Keratinocyte (primary cell): ENCODE measurements at regions not wholly inside any gene's neighbourhood (a gene's known extent, or its start where the extent isn't known, plus 50 kb on each side); places are given as distances from the start of the nearest gene placed in this dataset.

Experiments
- DNase-seq: peaks from one replicate; pipeline ENCODE4 v3.0.0-alpha.2; 2011; ENCODE audit warnings: low read depth, missing footprints, low spot score
- FAIRE-seq: peaks from 2 replicates; lab custom pipeline; 2011; peaks lifted over from hg19 to GRCh38; lab: Jason Lieb, UNC
- H2AFZ ChIP-seq: 2 replicates; pipeline ENCODE4 v1.6.0; 2012; ENCODE audit warnings: low read length, control low read depth, inconsistent platforms; ENCODE audit not compliant: control insufficient read depth
- H3K27ac ChIP-seq: 2 replicates; pipeline ENCODE4 v1.5.1; 2011; ENCODE audit warnings: low read length; ENCODE audit not compliant: control insufficient read depth, insufficient read depth
- H3K27me3 ChIP-seq: 3 replicates; pipeline ENCODE4 v1.6.0; 2011; ENCODE audit warnings: low read length; ENCODE audit not compliant: control insufficient read depth, insufficient read depth; ENCODE audit errors: extremely low read depth
- H3K36me3 ChIP-seq, 2 experiments: 2 replicates in 1 of 2; 3 replicates in 1 of 2; pipeline ENCODE4 v1.5.1; 2011; ENCODE audit warnings: low read length in 2 of 2, mild to moderate bottlenecking in 1 of 2; ENCODE audit not compliant: control insufficient read depth in 2 of 2, insufficient read depth in 2 of 2; ENCODE audit errors: extremely low read depth in 1 of 2
- H3K4me1 ChIP-seq: 3 replicates; pipeline ENCODE4 v1.5.1; 2011; ENCODE audit warnings: low read length; ENCODE audit not compliant: control insufficient read depth, insufficient read depth; ENCODE audit errors: extremely low read depth
- H3K4me2 ChIP-seq: 3 replicates; pipeline ENCODE4 v1.6.0; 2011; ENCODE audit warnings: low read depth, low read length; ENCODE audit not compliant: control insufficient read depth, insufficient read depth; ENCODE audit errors: extremely low read depth
- H3K4me3 ChIP-seq, 3 experiments: fragments of 200-600 bp in 1 of 3; sonication (generic) in 1 of 3; 2 replicates in 2 of 3; 3 replicates in 1 of 3; pipeline ENCODE4 v1.5.1; 2011 to 2016; ENCODE audit warnings: low read length in 3 of 3, mild to moderate bottlenecking in 3 of 3, control low read depth in 2 of 3, inconsistent platforms in 1 of 3, low read depth in 1 of 3, mixed read lengths in 1 of 3, mixed run types in 1 of 3, moderate library complexity in 1 of 3; ENCODE audit not compliant: control insufficient read depth in 2 of 3, insufficient read depth in 2 of 3; ENCODE audit errors: extremely low read depth in 1 of 3
- H3K79me2 ChIP-seq: 2 replicates; pipeline ENCODE4 v1.6.0; 2012; ENCODE audit warnings: low read length; ENCODE audit not compliant: control insufficient read depth, insufficient read depth
- H3K9ac ChIP-seq: 3 replicates; pipeline ENCODE4 v1.6.0; 2011; ENCODE audit warnings: low read length; ENCODE audit not compliant: control insufficient read depth, insufficient read depth; ENCODE audit errors: extremely low read depth
- H3K9me1 ChIP-seq: 3 replicates; pipeline ENCODE4 v1.6.0; 2011; ENCODE audit warnings: low read length; ENCODE audit not compliant: control insufficient read depth, insufficient read depth; ENCODE audit errors: extremely low read depth
- H3K9me3 ChIP-seq: 2 replicates; pipeline ENCODE4 v1.5.1; 2012; ENCODE audit warnings: low read depth, low read length; ENCODE audit not compliant: control insufficient read depth
- H4K20me1 ChIP-seq: 3 replicates; pipeline ENCODE4 v1.6.0; 2011; ENCODE audit warnings: low read length; ENCODE audit not compliant: control insufficient read depth, insufficient read depth; ENCODE audit errors: extremely low read depth
- CTCF ChIP-seq, 3 experiments: IDR thresholded peaks in 1 of 3; conservative IDR thresholded peaks in 1 of 3; optimal IDR thresholded peaks in 1 of 3; 2 replicates in 2 of 3; 3 replicates in 1 of 3; pipeline versions ENCODE3 to v1.5.1; 2011; ENCODE audit warnings: low read length in 3 of 3, mild to moderate bottlenecking in 3 of 3, moderate library complexity in 2 of 3, control low read depth in 1 of 3, inconsistent platforms in 1 of 3; ENCODE audit not compliant: insufficient read depth in 2 of 3; ENCODE audit errors: extremely low read depth in 1 of 3
- EZH2 ChIP-seq: IDR thresholded peaks from one replicate; pipeline ENCODE4 v1.6.1; 2012; ENCODE audit warnings: inconsistent platforms, mild to moderate bottlenecking, low read length, moderate library complexity
- dilution Hi-C: fragments of 300-500 bp; cut with MboI; formaldehyde crosslinking; loops from one replicate; pipeline ENCODE4 v1.7.0; 2020; ENCODE audit warnings: low sequenced_read_pairs; ENCODE audit not compliant: extremely low pct_ligation_motif_present

- no peak overlapping the region for H3K27ac ChIP-seq
- no peaks in the 10 kb centered on the region for H4K20me1 ChIP-seq
- FAIRE-seq = no peak
- H3K9me1 ChIP-seq = no peaks in the 10 kb centered on the region
- no peak overlapping the region for H3K4me3 ChIP-seq
- no peaks in the 10 kb centered on the region for H3K27me3 ChIP-seq
- no peak overlapping the region for H3K4me2 ChIP-seq
- dilution Hi-C loops = no loop called here
- no peaks in the 10 kb centered on the region for H3K36me3 ChIP-seq
- no peak overlapping the region for H3K9ac ChIP-seq
- no peak overlapping the region for H2AFZ ChIP-seq
- no peaks in the 10 kb centered on the region for H3K4me1 ChIP-seq
- no peaks in the 10 kb centered on the region for H3K9me3 ChIP-seq
- no peak for TF ChIP-seq EZH2
- no peak for TF ChIP-seq CTCF (optimal IDR thresholded peaks at IDR 0.05 in 1 of 3, IDR thresholded peaks at IDR 0.05 in 1 of 3, conservative IDR thresholded peaks at IDR 0.05 in 1 of 3; ENCODE audit: extremely low read depth in 1 of 3, insufficient read depth in 2 of 3, low read length in 3 of 3)
- no peaks in the 10 kb centered on the region for H3K79me2 ChIP-seq
- DNase-seq = no peak
These were observed 343.5 kb downstream of the GPR37 start for GRCh38 chr7:124422081-124422480.

- dilution Hi-C loops = no loop called here
- Histone ChIP-seq H3K27me3 (no peaks in the 10 kb centered on the region), H3K9ac (no peak overlapping the region), H3K4me1 (no peaks in the 10 kb centered on the region), H3K36me3 (no peaks in the 10 kb centered on the region), H3K27ac (no peak overlapping the region), H4K20me1 (no peaks in the 10 kb centered on the region), H3K9me1 (no peaks in the 10 kb centered on the region), H2AFZ (no peak overlapping the region), H3K9me3 (no peaks in the 10 kb centered on the region), H3K4me2 (no peak overlapping the region), H3K4me3 (no peak overlapping the region), H3K79me2 (no peaks in the 10 kb centered on the region)
- DNase-seq = no peak
- FAIRE-seq = no peak
- TF ChIP-seq CTCF (optimal IDR thresholded peaks at IDR 0.05 in 1 of 3, IDR thresholded peaks at IDR 0.05 in 1 of 3, conservative IDR thresholded peaks at IDR 0.05 in 1 of 3; ENCODE audit: extremely low read depth in 1 of 3, insufficient read depth in 2 of 3, low read length in 3 of 3) (no peak), EZH2 (no peak)
These were observed 345.2 kb downstream of the GPR37 start for GRCh38 chr7:124420367-124420766.
